ENCODE measurements at regions not wholly inside any gene's neighbourhood (a gene's known extent, or its start where the extent isn't known, plus 50 kb on each side); places are given as distances from the start of the nearest gene placed in this dataset.

DNA sequence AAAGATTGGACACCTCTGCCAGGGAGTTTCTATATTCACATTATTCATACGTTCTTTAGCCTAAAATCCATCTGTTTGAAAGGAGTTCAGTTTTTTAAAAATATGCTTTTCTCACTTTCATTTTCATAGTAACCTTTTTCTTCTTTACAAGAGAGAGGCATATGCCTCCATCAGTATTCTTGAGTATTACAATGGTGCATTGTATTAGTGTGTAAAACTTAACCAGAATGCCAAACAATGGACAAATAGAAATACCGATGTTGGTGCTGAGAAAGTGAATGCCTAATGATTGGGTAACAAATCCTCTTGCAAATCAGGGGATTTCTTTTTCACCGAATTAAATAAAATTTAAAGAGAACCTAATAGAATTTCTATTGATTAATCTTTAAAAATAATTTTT lies 163.2 kb upstream of the LAMA2 start:
- Histone ChIP-seq H3K9me3 (ENCODE audit: control insufficient read depth, insufficient read depth, low read length) (no peaks in the 10 kb centered on the region), H3K27me3 (ENCODE audit: control insufficient read depth, insufficient read depth, low read length) (no peaks in the 10 kb centered on the region), H3K4ac (ENCODE audit: low read depth, low read length) (no peak overlapping the region), H3K18ac (ENCODE audit: low read depth, low read length) (no peak overlapping the region), H3K56ac (ENCODE audit: extremely low read depth, insufficient read depth, low read length) (no peak overlapping the region), H2AK9ac (replicated peaks; ENCODE audit: low read depth, low read length, poor library complexity) (no peak overlapping the region), H4K8ac (ENCODE audit: low read depth in 2 of 2, low read length in 2 of 2) (no peak overlapping the region), H2BK15ac (ENCODE audit: low read depth, low read length) (no peak overlapping the region), H4K20me1 (ENCODE audit: insufficient read depth, low read length) (no peaks in the 10 kb centered on the region), H3K23ac (ENCODE audit: low read depth, low read length) (no peak overlapping the region), H3K36me3 (ENCODE audit: control insufficient read depth, insufficient read depth, low read length) (no peaks in the 10 kb centered on the region), H3K79me1 (ENCODE audit: low read depth in 1 of 2, low read length in 2 of 2) (no peaks in the 10 kb centered on the region), H3K4me3 (ENCODE audit: insufficient read depth, low read depth, low read length) (no peak overlapping the region), H3K4me2 (ENCODE audit: low read depth, low read length) (no peak overlapping the region), H4K91ac (ENCODE audit: insufficient read depth, low read depth, low read length) (no peak overlapping the region), H3K4me1 (ENCODE audit: control insufficient read depth, insufficient read depth, low read length) (peaks cover 1% of the 10 kb centered on the region; the same call in 1 of the 2 replicates), H3K27ac (ENCODE audit: insufficient read depth, low read length) (no peak overlapping the region), H3K9ac (ENCODE audit: low read depth, low read length) (no peak overlapping the region), H2AFZ (replicated peaks; ENCODE audit: low read length, poor library complexity) (no peak overlapping the region), H2BK5ac (ENCODE audit: low read depth, low read length, poor library complexity, severe bottlenecking) (no peak overlapping the region), H2BK120ac (ENCODE audit: low read depth, low read length) (no peak overlapping the region), H3K9me1 (ENCODE audit: insufficient read depth, low read length) (no peaks in the 10 kb centered on the region), H4K5ac (ENCODE audit: low read depth, low read length) (no peak overlapping the region), H2BK20ac (ENCODE audit: low read depth, low read length) (no peak overlapping the region), H2AK5ac (ENCODE audit: low read depth, low read length) (no peak overlapping the region), H3K14ac (replicated peaks; ENCODE audit: low read depth, low read length) (no peak overlapping the region)
- ATAC-seq (ENCODE audit: low read depth) = no peak
- ChIA-PET POLR2A (ENCODE audit: unreplicated experiment) (no interaction called here), CTCF (no interaction called here)
- DNase-seq = no peak
- BruUV-seq (replicated peaks) = no TSS peak
- dilution Hi-C loops (cut with HindIII; ENCODE audit: low sequenced_read_pairs, unreplicated experiment) (no loop called here), in situ Hi-C loops (cut with MboI; ENCODE audit: low sequenced_read_pairs) (loop anchor here (10.0 kb wide), 1 partner anchor 195 kb away; the partner anchor contains the start of gene PTPRK), intact Hi-C loops (cut with micrococcal nuclease) (loop anchor here (10.0 kb wide), 1 partner anchor 375 kb away; no protein-coding TSS in a partner anchor)
- WGBS, 2 experiments (ENCODE audit: extremely low coverage in 2 of 2, insufficient read length in 1 of 2) = no CpG with 5 or more reads among the region's 3 CpGs
- TF ChIP-seq FOS (IDR thresholded peaks at IDR 0.05; ENCODE audit: low read depth, low read length) (no peak), CHD1 (IDR thresholded peaks at IDR 0.05; ENCODE audit: low read depth, low read length) (no peak), RFX5 (IDR thresholded peaks at IDR 0.05; ENCODE audit: low read depth, low read length) (no peak), RAD21 (IDR thresholded peaks at IDR 0.05; ENCODE audit: low read length) (no peak), MXI1 (IDR thresholded peaks at IDR 0.05; ENCODE audit: borderline replicate concordance, low read depth, low read length) (no peak), RCOR1 (IDR thresholded peaks at IDR 0.05; ENCODE audit: insufficient replicate concordance, low read length) (no peak), POLR2A (IDR thresholded peaks at IDR 0.05; ENCODE audit: low read depth, low read length) (no peak), MAZ (IDR thresholded peaks at IDR 0.05; ENCODE audit: borderline replicate concordance, low read depth, low read length) (no peak)
- TF ChIP-seq, protein P1, sequence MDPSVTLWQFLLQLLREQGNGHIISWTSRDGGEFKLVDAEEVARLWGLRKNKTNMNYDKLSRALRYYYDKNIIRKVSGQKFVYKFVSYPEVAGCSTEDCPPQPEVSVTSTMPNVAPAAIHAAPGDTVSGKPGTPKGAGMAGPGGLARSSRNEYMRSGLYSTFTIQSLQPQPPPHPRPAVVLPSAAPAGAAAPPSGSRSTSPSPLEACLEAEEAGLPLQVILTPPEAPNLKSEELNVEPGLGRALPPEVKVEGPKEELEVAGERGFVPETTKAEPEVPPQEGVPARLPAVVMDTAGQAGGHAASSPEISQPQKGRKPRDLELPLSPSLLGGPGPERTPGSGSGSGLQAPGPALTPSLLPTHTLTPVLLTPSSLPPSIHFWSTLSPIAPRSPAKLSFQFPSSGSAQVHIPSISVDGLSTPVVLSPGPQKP (IDR thresholded peaks at IDR 0.05; ENCODE audit: borderline replicate concordance, low read depth, low read length) = no peak
